Omental fat pad (tissue), 3 donors: ENCODE measurements at regions not wholly inside any gene's neighbourhood (a gene's known extent, or its start where the extent isn't known, plus 50 kb on each side); places are given as distances from the start of the nearest gene placed in this dataset.

Source experiments
- ATAC-seq: fragments of 150-250 bp; one replicate; pipeline ENCODE4 v1.9.1; 2016; ENCODE audit warnings: mild to moderate bottlenecking, moderate library complexity; ENCODE audit not compliant: low FRiP score
- DNase-seq: peaks from one replicate; pipeline ENCODE4 v3.0.0-alpha.2; 2019; ENCODE audit warnings: low spot score
- CTCF ChIP-seq, 3 donors: fragments of 450-650 bp; IDR thresholded peaks; one replicate each; pipeline ENCODE4 v1.5.1; 2016 to 2017; ENCODE audit warnings: antibody characterized with exemption in 3 of 3, mild to moderate bottlenecking in 3 of 3, moderate library complexity in 2 of 3

GRCh38 chrX:13938051-13938828, 91.5 kb downstream of the GEMIN8 start:
- DNase-seq (no peak), ATAC-seq (peak; percentile 41)
- no peak for TF ChIP-seq CTCF (IDR thresholded peaks at IDR 0.05)

GRCh38 chrX:13937370-13938050, 92.2 kb downstream of the GEMIN8 start:
- DNase-seq, result no peak
- ATAC-seq, result no peak
- no peak for TF ChIP-seq CTCF (IDR thresholded peaks at IDR 0.05)

GRCh38 chrX:13936521-13937225, 93.0 kb downstream of the GEMIN8 start:
- DNase-seq, result no peak
- no peak for ATAC-seq
- TF ChIP-seq CTCF (IDR thresholded peaks at IDR 0.05), result no peak

GRCh38 chrX:13934731-13935130, 95.0 kb downstream of the GEMIN8 start:
- ATAC-seq (no peak), DNase-seq (no peak)
- no peak for TF ChIP-seq CTCF (IDR thresholded peaks at IDR 0.05)

- ATAC-seq, result no peak
- TF ChIP-seq CTCF (IDR thresholded peaks at IDR 0.05), result no peak
Observed at GRCh38 chrX:13933851-13934250, 95.8 kb downstream of the GEMIN8 start.

GRCh38 chrX:13933352-13933751, 96.3 kb downstream of the GEMIN8 start:
- TF ChIP-seq CTCF (IDR thresholded peaks at IDR 0.05), result no peak
- ATAC-seq (no peak), DNase-seq (no peak)

More at GRCh38 chrX:13933851-13934250, 95.8 kb downstream of the GEMIN8 start:
- DNase-seq, result no peak
